B cell (primary cell): ENCODE measurements at regions not wholly inside any gene's neighbourhood (a gene's known extent, or its start where the extent isn't known, plus 50 kb on each side); places are given as distances from the start of the nearest gene placed in this dataset.

Source experiments
- ATAC-seq: fragments of 200-7000 bp; cut with Tn5 transposase; one replicate; pipeline ENCODE4 v1.10.0; 2021; ENCODE audit warnings: low read depth, mild to moderate bottlenecking, moderate number of reproducible peaks, moderate library complexity
- CTCF ChIA-PET: fragments of 350-600 bp; sonication (Branson Sonifier 250); formaldehyde crosslinking; loops from one replicate; lab custom pipeline; 2021; ENCODE audit warnings: antibody characterized with exemption, inconsistent platforms; lab: Charles Lee
- POLR2A ChIA-PET: fragments of 350-600 bp; sonication (Branson Sonifier 250); formaldehyde crosslinking; loops from one replicate; lab custom pipeline; 2021; ENCODE audit warnings: antibody characterized with exemption; lab: Charles Lee
- DNase-seq: peaks from one replicate; pipeline ENCODE4 v3.0.0; 2013
- H2AFZ ChIP-seq: 2 replicates; pipeline ENCODE4 v1.6.1; 2012; ENCODE audit warnings: mild to moderate bottlenecking, low read depth, low read length; ENCODE audit not compliant: insufficient read depth, poor library complexity, severe bottlenecking
- H3K27ac ChIP-seq, 2 donors: 1 replicate in 1 of 2; 2 replicates in 1 of 2; pipeline ENCODE4 v1.5.1; 2012 to 2013; ENCODE audit warnings: low read length in 2 of 2, mild to moderate bottlenecking in 2 of 2, moderate library complexity in 1 of 2
- H3K27me3 ChIP-seq, 4 experiments: fragments of 200-600 bp in 1 of 4; sonication (generic) in 1 of 4; replicated peaks in 1 of 4; 1 replicate in 2 of 4; 2 replicates in 2 of 4; pipeline versions ENCODE4 v1.6.1 to v1.7.0; 2013 to 2016; ENCODE audit warnings: low read length in 3 of 4, mild to moderate bottlenecking in 2 of 4, mixed read lengths in 1 of 4, moderate library complexity in 1 of 4; ENCODE audit not compliant: insufficient read depth in 4 of 4, control insufficient read depth in 3 of 4; ENCODE audit errors: control extremely low read depth in 1 of 4
- H3K36me3 ChIP-seq, 2 experiments: replicated peaks in 1 of 2; 1 replicate in 1 of 2; 2 replicates in 1 of 2; pipeline versions ENCODE4 v1.6.1 to v1.7.1; 2013; ENCODE audit warnings: low read length in 1 of 2; ENCODE audit not compliant: insufficient read depth in 2 of 2, control insufficient read depth in 1 of 2; ENCODE audit errors: control extremely low read depth in 1 of 2, extremely low read depth in 1 of 2
- H3K4me1 ChIP-seq, 2 donors: fragments of 200-600 bp in 1 of 2; sonication (generic) in 1 of 2; 1 replicate in 1 of 2; 2 replicates in 1 of 2; pipeline versions ENCODE4 v1.5.1 to v1.6.1; 2013 to 2017; ENCODE audit warnings: low read length in 2 of 2; ENCODE audit not compliant: control insufficient read depth in 2 of 2, insufficient read depth in 2 of 2
- H3K4me2 ChIP-seq: replicated peaks from 2 replicates; pipeline ENCODE3; 2012; ENCODE audit warnings: mild to moderate bottlenecking, low read depth, low read length; ENCODE audit not compliant: poor library complexity, severe bottlenecking
- H3K4me3 ChIP-seq, 5 experiments: fragments of 200-600 bp in 1 of 5; sonication (generic) in 1 of 5; 1 replicate in 3 of 5; 2 replicates in 2 of 5; pipeline versions ENCODE4 v1.5.1 to v1.7.0; 2011 to 2016; ENCODE audit warnings: low read length in 4 of 5, mild to moderate bottlenecking in 4 of 5, low read depth in 2 of 5, control low read depth in 1 of 5, moderate library complexity in 1 of 5; ENCODE audit not compliant: insufficient read depth in 1 of 5; ENCODE audit errors: control extremely low read depth in 1 of 5, extremely low read depth in 1 of 5
- H3K79me2 ChIP-seq: fragments of 200-600 bp; sonication (generic); one replicate; pipeline ENCODE4 v1.6.0; 2016; ENCODE audit warnings: low read length; ENCODE audit not compliant: control insufficient read depth, insufficient read depth
- H3K9ac ChIP-seq: fragments of 200-600 bp; sonication (generic); 2 replicates; pipeline ENCODE4 v1.6.1; 2017; ENCODE audit warnings: mild to moderate bottlenecking, low read length, moderate library complexity
- H3K9me3 ChIP-seq, 3 donors: one replicate each; pipeline versions ENCODE4 v1.6.1 to v1.7.1; 2013; ENCODE audit warnings: low read length in 2 of 3; ENCODE audit not compliant: control insufficient read depth in 2 of 3, insufficient read depth in 1 of 3; ENCODE audit errors: control extremely low read depth in 1 of 3
- H4K20me1 ChIP-seq: 2 replicates; pipeline ENCODE4 v1.6.0; 2012; ENCODE audit warnings: mild to moderate bottlenecking, low read length; ENCODE audit not compliant: insufficient read depth, control insufficient read depth, poor library complexity, severe bottlenecking
- H3K27ac Mint-ChIP-seq: one replicate; pipeline ENCODE4 v1.8.0; 2021; ENCODE audit warnings: mixed read lengths
- H3K27me3 Mint-ChIP-seq: one replicate; pipeline ENCODE4 v1.8.0; 2021; ENCODE audit warnings: mixed read lengths
- H3K4me1 Mint-ChIP-seq: one replicate; pipeline ENCODE4 v1.8.0; 2021; ENCODE audit warnings: mixed read lengths
- H3K4me3 Mint-ChIP-seq: one replicate; pipeline ENCODE4 v1.8.0; 2021; ENCODE audit warnings: mixed read lengths
- H3K9me3 Mint-ChIP-seq: one replicate; pipeline ENCODE4 v1.8.0; 2022; ENCODE audit warnings: mixed read lengths; ENCODE audit not compliant: insufficient read depth
- EZH2 ChIP-seq: IDR thresholded peaks from 2 replicates; pipeline ENCODE4 v1.6.1; 2012; ENCODE audit warnings: borderline replicate concordance, low read depth, mild to moderate bottlenecking, moderate library complexity, low read length; ENCODE audit not compliant: insufficient read depth, poor library complexity, severe bottlenecking
- WGBS: methylation state at CpG from one replicate; pipeline ENCODE4 v1.1.5; 2013; ENCODE audit warnings: missing lambda C conversion rate; ENCODE audit not compliant: insufficient coverage; 5-methylcytosine and 5-hydroxymethylcytosine counted together
- intact Hi-C: fragments of 100-400 bp; cut with micrococcal nuclease; formaldehyde crosslinking; loops from one replicate; pipeline ENCODE4 v1.10.0; 2022
- TF ChIP-seq, protein P1 (sequence below): fragments of 200-600 bp; IDR thresholded peaks from one replicate; pipeline ENCODE4 v1.8.0; 2022; ENCODE audit warnings: antibody characterized with exemption, mild to moderate bottlenecking

DNA sequence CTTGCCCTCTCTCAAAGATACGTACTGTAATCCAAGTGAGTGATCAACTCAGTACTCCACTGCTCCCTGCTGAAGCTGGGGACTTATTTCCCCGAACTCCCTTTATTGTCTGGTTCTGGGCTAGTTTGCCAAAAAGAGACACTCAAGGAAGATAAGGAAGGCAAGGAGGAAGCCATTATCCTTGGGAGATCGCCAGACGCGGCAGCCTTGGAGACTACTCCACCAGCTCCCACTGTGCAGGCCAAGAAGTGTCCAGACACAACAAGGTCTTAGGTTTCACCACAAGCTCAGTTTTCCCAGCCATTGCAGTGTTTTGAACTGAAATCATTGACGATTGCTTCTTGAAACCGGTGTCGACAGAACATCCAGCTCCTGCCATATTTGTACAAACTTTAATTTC, 439.6 kb upstream of the UBE2E3 start:
- Histone ChIP-seq H3K27me3 (no peaks in the 10 kb centered on the region), H3K9me3 (peaks cover 0 to 1% (median 0%) of the 10 kb centered on the region in 3 donors), H4K20me1 (no peaks in the 10 kb centered on the region), H3K4me3 (no peak overlapping the region), H3K27ac (no peak overlapping the region), H3K36me3 (no peaks in the 10 kb centered on the region), H2AFZ (no peak overlapping the region), H3K9ac (no peak overlapping the region), H3K4me2 (no peak overlapping the region), H3K79me2 (no peaks in the 10 kb centered on the region), H3K4me1 (no peaks in the 10 kb centered on the region)
- Mint-ChIP-seq H3K4me1 (no peaks in the 10 kb centered on the region), H3K4me3 (no peak overlapping the region), H3K27ac (no peak overlapping the region), H3K27me3 (peaks cover 4% of the 10 kb centered on the region), H3K9me3 (no peaks in the 10 kb centered on the region)
- POLR2A ChIA-PET: no interaction called here
- intact Hi-C loops: no loop called here
- WGBS: 95% methylated on average over 5 of the region's 8 CpGs
- ATAC-seq: no peak
- CTCF ChIA-PET: no interaction called here
- TF ChIP-seq EZH2: no peak
- TF ChIP-seq, protein P1, sequence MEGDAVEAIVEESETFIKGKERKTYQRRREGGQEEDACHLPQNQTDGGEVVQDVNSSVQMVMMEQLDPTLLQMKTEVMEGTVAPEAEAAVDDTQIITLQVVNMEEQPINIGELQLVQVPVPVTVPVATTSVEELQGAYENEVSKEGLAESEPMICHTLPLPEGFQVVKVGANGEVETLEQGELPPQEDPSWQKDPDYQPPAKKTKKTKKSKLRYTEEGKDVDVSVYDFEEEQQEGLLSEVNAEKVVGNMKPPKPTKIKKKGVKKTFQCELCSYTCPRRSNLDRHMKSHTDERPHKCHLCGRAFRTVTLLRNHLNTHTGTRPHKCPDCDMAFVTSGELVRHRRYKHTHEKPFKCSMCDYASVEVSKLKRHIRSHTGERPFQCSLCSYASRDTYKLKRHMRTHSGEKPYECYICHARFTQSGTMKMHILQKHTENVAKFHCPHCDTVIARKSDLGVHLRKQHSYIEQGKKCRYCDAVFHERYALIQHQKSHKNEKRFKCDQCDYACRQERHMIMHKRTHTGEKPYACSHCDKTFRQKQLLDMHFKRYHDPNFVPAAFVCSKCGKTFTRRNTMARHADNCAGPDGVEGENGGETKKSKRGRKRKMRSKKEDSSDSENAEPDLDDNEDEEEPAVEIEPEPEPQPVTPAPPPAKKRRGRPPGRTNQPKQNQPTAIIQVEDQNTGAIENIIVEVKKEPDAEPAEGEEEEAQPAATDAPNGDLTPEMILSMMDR: no peak
- no peak for DNase-seq

DNA sequence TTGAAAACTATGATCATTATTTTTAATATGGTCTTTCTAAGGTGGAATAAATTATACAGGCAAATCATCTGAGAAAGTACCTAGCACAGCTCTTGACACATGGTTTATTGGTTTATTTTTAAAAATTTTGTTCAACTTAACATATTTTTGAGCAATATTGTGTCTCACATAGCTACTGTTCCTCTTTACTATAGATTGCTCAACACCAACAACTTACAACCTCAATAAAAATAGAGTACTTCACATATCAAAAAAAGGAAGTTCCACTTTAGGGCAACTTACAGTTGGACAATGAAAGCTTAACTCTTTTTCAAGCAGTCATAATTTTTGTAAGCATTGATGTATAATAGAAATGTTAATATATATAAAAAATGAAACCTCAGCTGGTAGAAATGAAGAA, 440.9 kb upstream of the UBE2E3 start:
- H3K4me3 ChIP-seq: no peak overlapping the region
- H3K27me3 Mint-ChIP-seq: no peaks in the 10 kb centered on the region
- intact Hi-C loops: no loop called here
- H3K9me3 Mint-ChIP-seq: no peaks in the 10 kb centered on the region
- no peak for DNase-seq
- no peak overlapping the region for H3K27ac ChIP-seq
- no peak overlapping the region for H3K4me2 ChIP-seq
- no peaks in the 10 kb centered on the region for H3K79me2 ChIP-seq
- no peak for ATAC-seq
- no peaks in the 10 kb centered on the region for H3K4me1 ChIP-seq
- H3K4me3 Mint-ChIP-seq: no peak overlapping the region
- no peaks in the 10 kb centered on the region for H3K27me3 ChIP-seq
- H3K27ac Mint-ChIP-seq: no peak overlapping the region
- no peak overlapping the region for H3K9ac ChIP-seq
- no peaks in the 10 kb centered on the region for H3K4me1 Mint-ChIP-seq
- ChIA-PET POLR2A (no interaction called here), CTCF (no interaction called here)
- peaks cover 0 to 1% (median 0%) of the 10 kb centered on the region in 3 donors for H3K9me3 ChIP-seq
- TF ChIP-seq, protein P1: no peak
- TF ChIP-seq EZH2: no peak
- no peaks in the 10 kb centered on the region for H4K20me1 ChIP-seq
- no peaks in the 10 kb centered on the region for H3K36me3 ChIP-seq
- no peak overlapping the region for H2AFZ ChIP-seq
